ENCODE measurements at regions not wholly inside any gene's neighbourhood (a gene's known extent, or its start where the extent isn't known, plus 50 kb on each side); places are given as distances from the start of the nearest gene placed in this dataset.

- TF ChIP-seq CTCF (conservative IDR thresholded peaks at IDR 0.05 in 1 of 2, IDR thresholded peaks at IDR 0.05 in 1 of 2; ENCODE audit: extremely low read depth in 1 of 2, insufficient read depth in 1 of 2, low read depth in 1 of 2, low read length in 2 of 2) (no peak), EZH2 (IDR thresholded peaks at IDR 0.05; ENCODE audit: borderline replicate concordance, low read length) (no peak)
These were observed 472.8 kb downstream of the NUF2 start for GRCh38 chr1:163794551-163794950.
